HG03175 (cell line): ENCODE measurements at regions not wholly inside any gene's neighbourhood (a gene's known extent, or its start where the extent isn't known, plus 50 kb on each side); places are given as distances from the start of the nearest gene placed in this dataset.
"Not testable (repeated sequence)": the region's sequence is repeated elsewhere in the genome, so short reads cannot be mapped to it uniquely, and the experiment has no call there.

Experiments used
- ATAC-seq: cut with Tn5 transposase; IDR thresholded peaks from one replicate; pipeline ENCODE4 v1.9.1; 2021; ENCODE audit warnings: mild to moderate bottlenecking, moderate library complexity; ENCODE audit not compliant: unreplicated experiment

DNA sequence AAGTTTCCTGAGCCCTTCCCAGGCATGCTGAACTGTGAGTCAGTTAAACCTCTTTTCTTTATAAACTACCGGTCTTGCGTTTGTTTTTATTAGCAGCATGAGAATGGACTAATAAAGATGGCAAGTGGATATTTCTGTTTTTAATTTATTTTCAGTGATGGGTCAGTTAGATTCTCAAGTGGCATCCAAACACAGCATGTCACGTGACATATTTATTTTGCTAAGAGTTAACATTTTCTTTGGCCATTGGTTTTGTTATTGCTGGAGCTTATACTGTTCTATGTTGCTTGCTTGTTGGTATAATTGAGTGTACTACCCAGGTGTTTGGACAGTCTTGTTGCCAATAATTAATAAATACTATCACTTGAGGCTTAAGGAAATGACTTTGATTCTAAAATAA is 181.7 kb upstream of the MALRD1 start:
- ATAC-seq = no peak

DNA sequence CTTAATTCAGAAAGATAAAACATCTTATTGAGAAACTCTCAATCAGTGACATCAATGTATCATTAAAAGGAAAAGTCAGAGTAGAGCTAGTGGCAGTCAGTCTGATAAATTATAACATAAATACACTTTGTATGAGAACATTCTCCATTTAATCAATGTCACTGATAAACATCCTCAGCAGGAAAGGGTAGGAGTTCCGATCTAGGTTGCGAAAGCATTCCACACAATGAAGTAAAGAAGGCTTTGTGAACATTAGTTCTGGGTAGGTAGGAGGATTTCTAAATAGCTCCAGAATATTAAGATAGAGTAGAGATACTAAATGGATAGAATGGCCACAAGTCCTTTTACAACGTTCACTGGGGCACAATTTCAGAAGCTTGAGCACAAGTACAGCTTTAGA is 179.7 kb upstream of the MALRD1 start:
- ATAC-seq = no peak

DNA sequence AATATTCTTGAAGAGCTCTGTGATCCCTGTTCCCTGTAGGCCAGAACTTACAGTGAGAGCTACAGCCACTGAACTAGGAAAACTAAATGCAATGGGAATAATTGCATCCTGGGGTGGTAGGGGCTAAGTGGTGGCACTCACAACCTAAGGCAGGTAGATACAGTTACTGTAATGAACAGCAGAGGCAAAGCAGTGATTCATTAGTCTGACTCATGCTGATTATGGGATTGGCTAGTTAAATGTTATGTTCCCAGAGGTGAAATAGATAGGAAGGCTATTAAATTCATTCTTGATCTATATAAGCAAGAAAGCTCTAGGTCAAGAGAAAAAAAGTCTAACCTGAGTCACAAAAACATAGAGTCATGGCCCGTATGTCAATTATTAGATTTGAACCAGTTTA is 173.1 kb upstream of the MALRD1 start:
- ATAC-seq = no peak

DNA sequence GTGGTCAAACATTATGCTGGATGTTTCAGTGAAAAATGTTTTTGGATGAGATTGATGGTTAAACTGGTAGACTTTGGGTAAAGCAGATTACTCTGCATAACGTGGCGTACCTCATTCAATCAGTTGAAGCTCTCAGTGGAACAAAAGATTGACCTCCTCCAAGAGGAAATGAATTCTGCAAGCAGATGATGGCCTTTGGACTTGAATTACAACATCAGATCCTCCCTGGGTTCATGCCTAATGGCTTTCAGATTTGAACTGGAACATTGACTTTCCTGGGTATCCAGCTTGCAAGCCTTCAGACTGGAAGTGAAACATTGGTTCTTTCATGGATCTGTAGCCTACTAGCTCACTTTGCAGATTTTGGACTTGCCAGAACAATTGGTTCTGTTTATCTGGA is 169.3 kb upstream of the MALRD1 start:
- ATAC-seq = no peak

DNA sequence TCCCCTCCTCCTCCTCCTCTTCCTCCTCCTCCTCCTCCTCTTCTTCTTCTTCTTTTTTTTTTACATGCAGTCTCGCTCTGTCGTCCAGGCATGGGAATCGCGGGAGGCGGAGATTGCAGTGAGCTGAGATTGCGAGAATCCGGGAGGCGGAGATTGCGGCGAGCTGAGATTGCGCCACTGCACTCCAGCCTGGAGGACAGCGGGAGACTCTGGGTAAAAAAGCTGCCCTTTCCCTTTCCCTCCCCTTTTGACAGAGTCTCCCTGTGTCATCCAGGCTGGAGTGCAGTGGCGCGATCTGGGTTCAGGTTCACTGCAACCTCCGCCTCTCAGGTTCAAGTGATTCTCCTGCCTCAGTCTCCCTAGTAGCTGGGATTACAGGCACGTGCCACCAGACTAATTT is 168.1 kb upstream of the MALRD1 start:
- no peak for ATAC-seq

DNA sequence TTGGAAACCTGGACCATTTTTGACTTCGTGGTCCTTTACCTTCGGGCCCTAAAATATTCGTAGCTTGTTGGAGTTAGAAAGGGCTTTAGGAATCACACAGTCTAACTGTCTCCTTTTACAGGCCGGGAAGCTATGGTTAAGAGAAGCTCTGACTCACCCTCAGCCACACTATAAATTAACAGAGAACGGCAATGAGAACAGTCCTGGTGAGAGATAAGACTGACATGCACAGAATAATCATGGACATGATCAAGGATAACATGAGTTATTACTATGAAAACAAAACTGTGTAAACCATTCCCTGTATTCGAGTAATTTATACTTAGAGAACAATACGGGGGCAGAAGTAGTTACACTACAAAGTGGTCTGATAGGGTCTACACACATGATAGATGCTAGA is 162.5 kb upstream of the MALRD1 start:
- no peak for ATAC-seq

DNA sequence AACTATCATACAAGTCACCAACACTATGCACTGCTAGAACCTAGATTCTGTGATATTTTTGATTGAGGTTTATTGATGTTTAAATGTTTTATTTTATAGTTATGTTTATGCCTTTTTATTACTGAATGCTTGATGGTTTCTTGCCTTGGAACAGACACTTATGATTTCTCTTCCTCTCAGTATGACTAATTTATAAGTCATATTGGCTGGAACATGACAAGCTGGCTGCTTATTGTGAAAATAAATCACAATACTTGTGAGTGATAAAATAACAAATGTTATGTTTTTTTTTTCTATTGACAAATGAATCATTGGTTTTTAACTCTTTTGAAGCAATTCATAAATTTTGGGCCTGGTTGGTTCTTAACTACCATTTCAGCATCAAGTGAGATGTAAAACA is 142.0 kb upstream of the MALRD1 start:
- no peak for ATAC-seq

DNA sequence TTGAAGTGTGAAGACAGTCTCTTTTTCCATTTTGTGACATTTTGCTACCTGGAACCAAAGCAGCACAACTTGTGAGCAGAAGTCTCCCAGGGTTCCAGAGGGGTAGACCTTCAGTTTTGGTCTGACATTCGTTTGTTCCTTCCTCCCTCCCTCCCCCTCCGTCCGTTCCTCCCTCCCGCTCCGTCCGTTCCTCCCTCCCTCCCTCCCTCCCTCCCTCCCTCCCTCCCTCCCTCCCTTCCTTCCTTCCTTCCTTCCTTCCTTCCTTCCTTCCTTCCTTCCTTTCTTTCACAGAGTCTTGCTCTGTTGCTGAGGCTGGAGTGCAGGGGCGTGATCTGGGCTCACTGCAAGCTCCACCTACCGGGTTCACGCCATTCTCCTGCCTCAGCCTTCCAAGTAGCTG is 131.2 kb upstream of the MALRD1 start:
- ATAC-seq = not testable (repeated sequence)

DNA sequence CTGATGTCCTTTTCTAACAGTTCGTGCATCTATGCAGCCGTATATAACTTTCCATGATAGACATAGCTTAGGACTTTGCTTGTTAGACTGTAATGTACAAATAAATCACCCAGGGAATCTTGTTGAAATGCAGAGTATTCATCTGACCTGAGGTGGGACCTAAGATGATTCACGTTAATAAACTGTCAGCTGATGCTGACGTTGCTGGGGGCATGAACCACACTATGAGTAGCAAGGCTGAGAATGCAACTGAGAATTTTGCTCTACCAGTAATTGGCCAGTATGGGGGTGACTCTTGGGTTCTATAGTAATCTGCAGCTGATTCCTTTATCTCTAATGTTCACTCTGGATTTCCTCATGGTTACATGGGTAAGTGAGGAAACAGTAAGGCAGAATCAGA is 130.1 kb upstream of the MALRD1 start:
- no peak for ATAC-seq

DNA sequence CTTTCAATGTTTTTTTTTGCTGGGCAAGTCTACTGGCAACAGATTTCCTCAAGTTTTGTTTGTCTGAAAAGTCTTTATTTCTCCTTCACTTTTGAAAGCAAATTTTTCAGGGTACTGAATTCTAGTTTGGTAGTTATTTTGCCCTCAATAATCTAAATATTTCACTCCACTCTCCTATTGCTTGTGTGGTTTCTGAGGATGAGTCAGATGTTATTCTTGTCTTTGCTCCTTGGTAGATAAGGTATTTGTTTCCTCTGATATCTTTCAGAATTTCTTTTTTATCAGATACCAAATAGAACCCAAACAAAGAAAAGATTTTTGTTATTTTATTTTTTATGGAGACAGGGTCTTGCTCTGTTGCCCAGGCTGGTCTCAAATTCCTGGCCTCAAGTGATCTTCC is 99.2 kb upstream of the MALRD1 start:
- no peak for ATAC-seq

DNA sequence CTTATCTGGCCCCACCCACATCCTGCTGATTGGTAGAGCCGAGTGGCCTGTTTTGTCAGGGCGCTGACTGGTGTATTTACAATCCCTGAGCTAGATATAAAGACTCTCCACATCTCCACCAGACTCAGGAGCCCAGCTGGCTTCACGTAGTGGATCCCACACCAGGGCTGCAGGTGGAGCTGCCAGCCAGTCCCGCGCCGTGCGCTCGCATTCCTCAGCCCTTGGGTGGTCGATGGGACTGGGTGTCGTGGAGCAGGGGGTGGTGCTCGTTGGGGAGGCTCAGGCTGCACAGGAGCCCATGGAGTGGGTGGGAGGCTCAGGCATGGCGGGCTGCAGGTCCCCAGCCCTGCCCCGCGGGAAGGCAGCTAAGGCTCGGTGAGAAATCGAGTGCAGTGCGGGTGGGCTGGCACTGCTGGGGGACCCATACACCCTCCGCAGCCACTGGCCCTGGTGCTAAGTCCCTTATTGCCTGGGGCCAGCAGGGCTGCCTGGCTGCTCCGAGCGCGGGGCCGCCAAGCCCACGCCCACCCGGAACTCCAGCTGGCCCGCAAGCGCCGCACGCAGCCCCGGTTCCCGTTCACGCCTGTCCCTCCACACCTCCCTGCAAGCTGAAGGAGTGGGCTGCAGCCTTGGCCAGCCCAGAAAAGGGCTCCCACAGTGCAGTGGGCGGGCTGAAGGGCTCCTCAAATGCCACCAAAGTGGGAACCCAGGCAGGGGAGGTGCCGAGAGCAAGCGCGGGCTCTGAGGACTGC is 97.4 kb upstream of the MALRD1 start:
- not testable (repeated sequence) for ATAC-seq

DNA sequence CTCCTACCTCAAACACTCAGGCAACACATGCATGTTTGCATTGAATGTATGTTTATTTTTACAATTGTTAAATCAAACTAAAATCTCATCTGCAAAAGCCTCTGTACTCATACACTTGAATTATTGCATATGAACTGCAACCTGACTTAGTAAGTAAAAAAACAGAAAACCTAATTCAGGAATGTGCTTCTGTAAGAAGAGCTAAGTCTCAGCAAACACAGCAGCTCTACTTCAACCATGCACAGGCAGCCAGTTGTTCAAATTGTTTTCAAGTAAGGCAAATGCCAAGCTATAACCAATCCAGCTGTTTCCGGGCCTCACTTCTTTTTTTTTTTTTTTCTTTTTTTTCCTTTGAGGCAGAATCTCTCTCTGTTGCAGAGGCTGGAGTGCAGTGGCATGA is 93.5 kb upstream of the MALRD1 start:
- ATAC-seq = no peak

DNA sequence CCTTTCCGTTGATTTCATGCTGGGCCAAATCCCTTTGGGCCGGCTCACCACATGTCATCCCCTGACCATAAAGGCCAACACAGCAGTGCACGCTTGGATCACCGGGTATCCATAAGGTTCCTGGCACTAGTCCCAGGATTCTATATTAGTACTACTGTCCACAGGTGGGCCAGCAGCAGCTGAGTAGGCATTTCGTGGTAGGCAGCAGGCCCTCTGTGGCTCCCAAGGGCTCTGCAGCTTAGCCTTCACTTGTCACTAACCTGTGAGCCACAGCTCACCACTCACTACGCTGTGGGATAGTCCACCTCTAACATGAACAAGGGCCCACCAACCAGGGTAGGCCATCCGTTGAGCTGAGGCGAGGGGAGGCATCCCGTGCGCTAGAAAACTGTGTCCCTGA is 89.2 kb upstream of the MALRD1 start:
- no peak for ATAC-seq

DNA sequence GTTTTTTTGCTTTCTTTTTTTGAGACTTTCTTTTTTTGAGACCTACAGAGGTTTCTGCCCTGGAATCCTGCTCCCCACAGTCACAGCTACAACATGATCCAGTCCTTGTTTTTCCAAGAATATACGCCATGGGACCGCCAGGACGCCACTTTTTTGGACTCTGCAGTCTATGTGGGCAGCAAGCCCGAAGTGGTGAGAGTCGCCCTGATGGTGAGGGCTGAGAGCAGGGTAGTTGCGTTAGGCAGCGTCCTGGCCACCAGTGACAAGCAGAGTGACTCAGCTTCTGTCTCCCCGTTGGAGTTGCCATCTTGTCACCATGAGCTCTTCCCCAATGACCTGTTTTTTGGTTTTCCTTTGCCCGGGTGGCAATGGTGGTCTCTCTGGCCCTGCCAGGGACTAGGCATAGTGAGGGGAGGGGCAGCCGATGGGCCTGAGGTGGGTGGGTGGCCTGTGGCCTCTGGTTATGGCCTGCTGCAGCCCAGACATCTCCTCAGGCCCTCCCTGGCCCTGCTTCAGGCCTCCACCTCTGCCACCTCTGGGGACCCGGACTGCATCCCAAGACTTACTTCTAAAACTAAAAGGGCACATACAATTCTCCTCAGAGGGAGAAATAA is 88.0 kb upstream of the MALRD1 start:
- no peak for ATAC-seq

DNA sequence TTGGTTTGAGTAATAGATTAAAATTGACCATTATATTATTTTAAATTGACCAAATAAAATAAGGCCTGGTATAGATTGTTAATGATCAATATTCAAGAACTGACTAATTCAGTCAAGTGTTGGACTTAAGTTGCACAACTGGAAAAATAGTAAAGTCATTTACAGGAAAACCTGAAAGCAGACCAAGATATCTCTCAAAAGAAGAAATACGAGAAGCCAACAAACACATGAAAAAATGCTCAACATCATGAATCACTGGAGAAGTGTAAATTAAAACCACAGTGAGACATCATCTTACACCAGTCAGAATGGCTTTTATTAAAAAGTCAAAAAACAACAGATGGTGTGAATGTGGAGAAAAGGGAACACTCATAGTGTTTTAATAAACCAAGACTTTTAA is 80.4 kb upstream of the MALRD1 start:
- no peak for ATAC-seq

DNA sequence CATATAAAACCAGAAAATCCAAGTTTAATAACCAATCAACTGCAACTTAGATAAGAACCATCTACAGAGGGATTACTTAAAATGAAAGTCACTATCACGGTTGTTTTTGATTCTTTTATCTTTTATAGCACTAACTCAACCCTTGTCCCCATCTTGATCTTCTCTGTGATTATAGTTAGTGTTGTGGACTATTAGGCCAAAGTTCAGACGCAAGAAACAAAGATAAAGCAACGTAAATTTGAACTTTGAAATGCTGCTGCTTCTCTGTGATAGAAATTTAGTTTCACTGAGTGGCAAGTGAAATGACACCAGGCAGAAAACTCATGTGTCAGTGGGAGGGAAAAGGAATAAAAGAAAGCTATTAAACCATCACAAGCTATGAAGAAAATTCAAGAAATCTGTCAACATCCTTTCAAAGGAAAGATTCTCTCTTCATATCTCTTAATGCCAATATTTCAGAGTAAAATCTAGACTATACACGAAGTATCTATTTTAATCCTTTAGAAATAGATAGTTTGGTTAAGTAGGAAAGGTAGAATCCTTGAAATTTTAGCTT is 71.8 kb upstream of the MALRD1 start:
- no peak for ATAC-seq

DNA sequence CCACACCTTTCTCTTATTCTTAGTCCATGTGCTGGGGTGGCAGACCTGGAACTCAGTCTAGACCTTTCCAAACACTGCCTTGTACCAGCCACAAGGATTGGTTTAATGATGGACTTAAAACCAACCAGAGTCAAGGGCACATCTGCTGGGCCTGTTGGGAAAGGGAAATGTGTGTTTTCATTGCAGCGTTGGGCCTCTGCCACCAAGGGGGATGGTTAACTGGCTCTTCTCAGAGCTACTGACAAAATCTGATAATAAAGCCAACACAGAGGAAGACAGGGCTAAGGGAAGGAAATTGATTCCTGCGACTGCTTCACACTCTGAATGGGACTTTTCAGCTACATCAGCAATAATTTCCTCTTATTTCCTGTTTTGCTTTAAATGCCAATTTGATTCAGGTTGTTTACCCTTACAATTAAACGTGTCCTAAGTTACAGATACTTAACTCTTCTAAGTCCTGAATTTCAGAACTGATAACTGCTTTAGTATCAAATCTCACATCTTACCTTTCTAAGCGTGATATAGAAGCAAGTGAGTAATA is 68.4 kb upstream of the MALRD1 start:
- ATAC-seq = no peak

DNA sequence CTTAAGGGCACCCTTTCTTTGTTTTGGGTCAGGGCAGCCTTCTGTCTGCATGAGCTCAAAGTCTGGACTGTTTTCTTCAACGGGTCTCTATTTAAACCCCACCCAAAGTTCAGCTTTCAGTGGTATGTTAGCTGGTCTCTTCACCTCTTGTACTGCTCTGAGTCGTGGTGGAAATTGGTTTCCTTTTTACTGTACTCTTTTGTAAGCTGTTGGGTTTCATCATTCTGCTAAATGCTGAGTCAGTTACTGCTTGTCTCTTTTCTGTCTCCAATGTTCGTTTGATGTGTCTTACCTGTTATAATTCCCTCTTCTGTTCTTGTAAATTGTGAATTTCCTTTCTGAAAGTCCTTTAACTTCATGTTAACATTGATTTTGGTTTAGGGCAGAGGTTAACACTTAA is 64.1 kb upstream of the MALRD1 start:
- ATAC-seq = no peak

DNA sequence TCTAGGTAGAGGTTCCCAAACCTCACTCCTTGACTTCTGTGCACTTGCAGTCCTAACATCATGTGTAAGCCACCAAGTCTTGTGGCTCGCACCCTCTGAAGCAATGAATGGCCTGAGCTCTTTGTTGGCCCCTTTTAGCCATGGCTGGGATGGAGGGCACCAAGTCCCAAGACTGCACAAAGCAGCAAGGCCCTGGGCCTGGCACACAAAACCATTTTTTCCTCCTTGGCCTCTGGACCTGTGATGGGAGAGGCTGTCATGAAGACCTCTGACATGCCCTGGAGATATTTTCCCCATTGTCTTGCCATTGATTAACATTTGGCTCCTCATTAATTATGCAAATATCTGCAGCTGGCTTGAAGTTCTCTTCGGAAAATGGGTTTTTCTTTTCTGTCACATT is 60.3 kb upstream of the MALRD1 start:
- ATAC-seq = no peak
